B cell (primary cell): ENCODE measurements at regions not wholly inside any gene's neighbourhood (a gene's known extent, or its start where the extent isn't known, plus 50 kb on each side); places are given as distances from the start of the nearest gene placed in this dataset.

Source experiments
- CTCF ChIP-seq: fragments of 200-600 bp; IDR thresholded peaks from one replicate; pipeline ENCODE4 v1.8.0; 2022; ENCODE audit warnings: antibody characterized with exemption, mild to moderate bottlenecking
- EZH2 ChIP-seq: IDR thresholded peaks from 2 replicates; pipeline ENCODE4 v1.6.1; 2012; ENCODE audit warnings: borderline replicate concordance, low read depth, mild to moderate bottlenecking, moderate library complexity, low read length; ENCODE audit not compliant: insufficient read depth, poor library complexity, severe bottlenecking

GRCh38 chr3:83941990-83942745 is 1016.6 kb upstream of the CADM2 start:
- TF ChIP-seq CTCF, result no peak
- TF ChIP-seq EZH2, result no peak
